A549 (cell line): ENCODE measurements at regions not wholly inside any gene's neighbourhood (a gene's known extent, or its start where the extent isn't known, plus 50 kb on each side); places are given as distances from the start of the nearest gene placed in this dataset.
"Not testable (repeated sequence)": the region's sequence is repeated elsewhere in the genome, so short reads cannot be mapped to it uniquely, and the experiment has no call there.

ENCODE experiments used
- CEBPB ChIP-seq, 2 experiments: fragments of >200 bp in 1 of 2; sonication (Bioruptor Twin) in 1 of 2; formaldehyde crosslinking in 1 of 2; IDR thresholded peaks; 2 replicates each; pipeline ENCODE4 v1.6.1; 2012 to 2016
- CTCF ChIP-seq: fragments of >200 bp; sonication (Bioruptor Twin); formaldehyde crosslinking; IDR thresholded peaks from 3 replicates; pipeline ENCODE4 v1.5.1; 2016
- GATA3 ChIP-seq: IDR thresholded peaks from 2 replicates; pipeline ENCODE4 v1.6.1; 2012; ENCODE audit warnings: borderline replicate concordance
- POLR2A ChIP-seq: IDR thresholded peaks from 2 replicates; pipeline ENCODE4 v1.6.1; 2012; ENCODE audit warnings: mild to moderate bottlenecking, low read length

DNA sequence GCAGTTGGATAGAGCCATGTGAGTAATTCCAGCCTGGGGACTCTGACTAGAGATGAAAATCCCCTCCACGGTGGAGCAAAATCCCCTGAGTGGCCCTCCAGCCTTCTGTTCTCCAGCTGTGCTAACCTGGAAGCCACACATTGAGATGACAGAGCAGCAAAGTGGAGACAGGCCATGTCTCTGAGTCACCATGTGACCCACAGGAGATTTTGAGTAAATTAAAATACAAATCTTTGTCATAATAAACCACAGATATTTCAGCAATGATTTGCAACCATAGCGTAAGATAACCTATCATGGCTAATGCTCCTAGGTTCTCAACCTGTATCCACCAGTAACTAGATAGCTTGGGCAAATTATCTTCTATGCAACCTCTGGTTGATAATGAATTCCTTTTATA lies 328.3 kb upstream of the DPP6 start:
- TF ChIP-seq CTCF; POLR2A; GATA3; CEBPB (IDR thresholded peaks at IDR 0.05): not testable (repeated sequence)
